GM21367 (cell line): ENCODE measurements at regions not wholly inside any gene's neighbourhood (a gene's known extent, or its start where the extent isn't known, plus 50 kb on each side); places are given as distances from the start of the nearest gene placed in this dataset.

Source experiments
- ATAC-seq: cut with Tn5 transposase; IDR thresholded peaks from one replicate; pipeline ENCODE4 v1.9.1; 2021; ENCODE audit not compliant: unreplicated experiment

GRCh38 chrX:10893976-10894375 lies 217.2 kb upstream of the HCCS start:
- no peak for ATAC-seq

GRCh38 chrX:10897768-10898167 lies 213.4 kb upstream of the HCCS start:
- ATAC-seq = no peak

DNA sequence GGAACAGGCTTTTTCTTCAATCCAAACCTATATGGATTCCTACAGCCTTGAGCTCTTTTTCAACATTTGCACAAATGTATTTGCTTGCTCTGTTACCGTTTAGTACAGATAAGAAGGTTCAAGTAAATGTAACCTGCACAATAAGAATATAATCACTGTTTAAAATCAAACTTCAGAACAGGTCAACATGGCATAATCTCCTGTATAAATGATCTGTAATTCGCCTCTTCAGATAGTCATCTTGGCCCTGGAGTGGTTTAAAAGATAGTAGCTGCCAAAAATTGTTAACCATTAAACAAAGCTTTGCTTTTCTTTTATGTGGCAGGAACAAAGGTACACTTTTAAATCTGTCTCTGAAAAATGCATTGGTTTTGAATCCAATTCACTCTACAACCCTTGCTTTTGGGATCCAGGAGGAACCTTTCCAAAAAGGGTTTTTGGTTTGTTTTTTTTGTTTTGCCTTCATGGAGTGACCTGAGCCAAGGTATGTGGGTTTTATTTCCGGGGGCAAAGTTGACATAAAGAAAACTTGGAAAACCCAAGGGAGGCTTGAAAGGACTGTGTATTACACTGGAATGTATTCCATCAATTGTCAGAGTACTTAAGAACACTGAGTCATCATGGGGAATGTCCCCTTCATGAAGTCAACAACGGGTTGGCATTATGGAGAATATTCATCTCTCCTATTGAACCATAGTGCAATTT lies 210.4 kb upstream of the HCCS start:
- no peak for ATAC-seq

DNA sequence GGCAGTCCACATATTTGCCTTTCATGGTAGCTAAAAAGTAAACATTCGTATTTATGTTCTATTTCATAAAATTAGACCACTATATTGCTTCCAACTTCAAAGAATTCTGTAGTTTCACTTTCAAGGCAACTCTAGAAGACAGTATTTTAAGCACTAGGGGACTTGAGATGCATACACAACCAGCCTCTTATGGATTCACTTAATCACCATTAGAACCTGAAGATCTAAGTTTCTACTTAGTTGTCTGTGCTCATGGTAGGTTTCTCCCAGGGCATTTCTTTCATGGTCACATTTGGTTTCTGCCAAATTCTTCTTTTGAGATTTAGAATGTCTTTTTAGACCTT lies 209.9 kb upstream of the HCCS start:
- no peak for ATAC-seq

DNA sequence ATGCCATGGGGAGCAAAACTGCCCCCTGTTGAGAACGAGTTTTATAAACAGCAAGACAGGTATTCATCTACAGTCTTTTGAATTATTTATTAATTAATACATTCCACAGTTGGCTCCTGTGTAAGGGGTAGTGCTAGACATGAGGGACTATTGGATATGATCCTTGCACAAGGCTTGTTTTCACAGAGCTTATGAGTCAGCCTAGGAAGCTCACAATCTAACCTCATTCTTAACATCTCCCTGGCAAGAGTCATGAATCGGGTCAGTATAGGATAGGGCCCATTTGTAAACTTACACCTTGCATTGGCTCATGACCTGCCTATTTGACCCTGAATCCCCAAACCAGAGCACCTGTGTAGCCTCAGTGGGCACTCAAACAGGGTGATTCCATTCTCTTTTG lies 209.1 kb upstream of the HCCS start:
- no peak for ATAC-seq

- no peak for ATAC-seq
These were observed 207.6 kb upstream of the HCCS start for GRCh38 chrX:10903523-10903922.

- no peak for ATAC-seq
These were observed 206.9 kb upstream of the HCCS start for GRCh38 chrX:10904220-10904619.

DNA sequence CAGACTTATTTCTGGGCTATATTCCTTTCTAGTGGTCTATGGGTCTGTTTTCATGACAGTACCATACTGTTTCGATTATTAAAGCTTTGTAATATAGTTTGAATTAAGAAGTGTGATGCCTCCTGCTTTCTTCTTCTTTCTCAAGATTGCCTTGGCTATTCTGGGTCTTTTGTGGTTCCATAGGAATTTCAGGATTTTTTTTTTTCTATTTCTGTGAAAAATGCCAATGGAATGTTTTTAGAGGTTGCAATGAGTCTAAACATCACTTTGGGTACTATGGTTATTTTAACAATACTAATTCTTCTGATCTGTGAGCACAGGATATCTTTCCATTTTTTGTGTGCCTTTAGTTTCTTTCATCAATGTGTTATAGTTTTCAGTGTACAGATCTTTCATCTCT lies 204.3 kb upstream of the HCCS start:
- no peak for ATAC-seq

GRCh38 chrX:10922159-10922558 lies 189.0 kb upstream of the HCCS start:
- no peak for ATAC-seq

DNA sequence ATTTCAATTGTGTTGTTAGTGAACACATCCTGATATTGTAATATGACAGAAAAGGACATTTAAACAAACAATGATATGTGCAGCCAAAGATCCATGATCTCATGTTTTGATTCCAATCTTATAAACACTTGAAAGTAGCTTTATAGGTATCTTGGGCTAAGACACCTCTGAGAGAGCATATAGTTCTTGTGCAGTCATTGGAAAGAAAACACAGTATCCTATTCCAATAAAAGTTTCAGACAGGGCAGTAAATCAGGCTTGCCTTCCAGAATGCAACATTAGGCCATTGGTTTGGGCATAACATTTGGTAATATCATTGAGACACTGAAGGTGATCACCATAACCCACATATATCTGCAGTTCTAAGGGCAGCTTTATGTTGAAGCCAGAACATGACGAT lies 188.3 kb upstream of the HCCS start:
- no peak for ATAC-seq

GRCh38 chrX:10923466-10923865 lies 187.7 kb upstream of the HCCS start:
- ATAC-seq = no peak

- no peak for ATAC-seq
These were observed 184.7 kb upstream of the HCCS start for GRCh38 chrX:10926404-10926803.

DNA sequence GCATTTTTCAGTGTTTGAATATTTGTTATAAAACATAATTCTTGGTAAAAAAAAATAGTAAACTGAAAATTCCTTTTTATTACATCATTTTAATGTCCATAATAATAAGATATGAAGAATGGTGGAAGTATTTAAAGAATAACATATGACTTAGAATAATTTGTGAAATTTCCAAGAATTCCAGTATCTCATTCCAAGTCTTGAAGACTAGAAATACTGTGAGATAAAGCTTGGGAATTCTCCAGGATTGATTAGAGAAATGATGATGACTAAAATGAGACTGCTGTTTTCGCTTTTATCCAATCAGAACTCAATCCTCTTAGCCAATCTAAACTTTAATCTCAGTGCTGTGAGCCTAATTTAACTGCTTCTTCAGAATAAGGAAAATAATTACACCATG lies 184.2 kb upstream of the HCCS start:
- ATAC-seq = no peak

GRCh38 chrX:10929747-10930146 lies 181.4 kb upstream of the HCCS start:
- no peak for ATAC-seq

DNA sequence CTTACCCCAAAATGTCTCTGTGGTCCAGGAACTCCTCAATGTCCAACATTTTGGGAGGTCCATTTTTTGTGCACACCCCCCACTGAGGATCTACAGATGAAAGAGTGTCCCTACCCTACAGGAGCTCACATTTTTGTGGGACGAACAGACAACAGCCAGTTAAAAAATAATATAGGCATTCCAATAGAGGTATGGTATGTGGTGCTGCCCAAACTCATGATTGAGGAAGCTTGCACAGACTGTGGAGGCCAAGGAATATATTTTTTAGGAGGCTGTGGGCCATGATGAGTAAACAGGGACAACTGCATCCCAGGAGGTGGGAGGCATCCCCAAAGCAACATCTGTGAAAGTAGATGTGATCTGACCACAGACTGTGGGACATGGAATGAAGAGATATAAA lies 181.0 kb upstream of the HCCS start:
- no peak for ATAC-seq

DNA sequence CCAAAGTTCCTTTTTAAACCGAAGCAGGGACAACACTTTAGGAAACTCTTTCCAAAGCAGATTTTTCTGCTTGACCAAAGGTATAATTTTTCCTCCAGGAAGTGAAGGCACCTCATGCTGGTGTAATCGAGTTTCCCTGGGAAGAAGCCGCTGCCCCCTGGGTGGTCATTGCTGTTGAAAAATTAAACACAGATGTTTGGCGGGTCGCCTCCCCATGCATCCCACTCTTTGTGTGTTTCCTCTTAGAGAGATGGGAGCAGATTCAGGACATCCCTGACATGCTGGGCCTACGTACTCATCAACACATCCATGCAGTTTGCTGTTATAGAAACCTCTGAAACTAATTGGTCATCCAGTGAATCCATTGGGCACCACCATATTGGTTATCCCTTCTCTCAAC lies 179.2 kb upstream of the HCCS start:
- ATAC-seq = no peak

- no peak for ATAC-seq
These were observed 178.2 kb upstream of the HCCS start for GRCh38 chrX:10932842-10933440.

GRCh38 chrX:10935501-10935900 lies 175.6 kb upstream of the HCCS start:
- no peak for ATAC-seq

GRCh38 chrX:10936976-10937375 lies 174.2 kb upstream of the HCCS start:
- ATAC-seq = no peak

- no peak for ATAC-seq
These were observed 172.7 kb upstream of the HCCS start for GRCh38 chrX:10938365-10938923.

GRCh38 chrX:10939424-10939823 lies 171.7 kb upstream of the HCCS start:
- no peak for ATAC-seq

- ATAC-seq = no peak
These were observed 166.8 kb upstream of the HCCS start for GRCh38 chrX:10944136-10944885.
